ENCODE measurements at regions not wholly inside any gene's neighbourhood (a gene's known extent, or its start where the extent isn't known, plus 50 kb on each side); places are given as distances from the start of the nearest gene placed in this dataset.

GRCh38 chr2:220182790-220183189 is 555.4 kb downstream of the SLC4A3 start:
- Histone ChIP-seq H3K36me3 (no peaks in the 10 kb centered on the region), H3K4me3 (no peak overlapping the region), H3K9me3 (ENCODE audit: low read depth) (no peaks in the 10 kb centered on the region), H3K4me1 (ENCODE audit: low read depth) (no peaks in the 10 kb centered on the region), H3K27ac (no peak overlapping the region), H3K27me3 (no peaks in the 10 kb centered on the region)
- TF ChIP-seq, protein P1, sequence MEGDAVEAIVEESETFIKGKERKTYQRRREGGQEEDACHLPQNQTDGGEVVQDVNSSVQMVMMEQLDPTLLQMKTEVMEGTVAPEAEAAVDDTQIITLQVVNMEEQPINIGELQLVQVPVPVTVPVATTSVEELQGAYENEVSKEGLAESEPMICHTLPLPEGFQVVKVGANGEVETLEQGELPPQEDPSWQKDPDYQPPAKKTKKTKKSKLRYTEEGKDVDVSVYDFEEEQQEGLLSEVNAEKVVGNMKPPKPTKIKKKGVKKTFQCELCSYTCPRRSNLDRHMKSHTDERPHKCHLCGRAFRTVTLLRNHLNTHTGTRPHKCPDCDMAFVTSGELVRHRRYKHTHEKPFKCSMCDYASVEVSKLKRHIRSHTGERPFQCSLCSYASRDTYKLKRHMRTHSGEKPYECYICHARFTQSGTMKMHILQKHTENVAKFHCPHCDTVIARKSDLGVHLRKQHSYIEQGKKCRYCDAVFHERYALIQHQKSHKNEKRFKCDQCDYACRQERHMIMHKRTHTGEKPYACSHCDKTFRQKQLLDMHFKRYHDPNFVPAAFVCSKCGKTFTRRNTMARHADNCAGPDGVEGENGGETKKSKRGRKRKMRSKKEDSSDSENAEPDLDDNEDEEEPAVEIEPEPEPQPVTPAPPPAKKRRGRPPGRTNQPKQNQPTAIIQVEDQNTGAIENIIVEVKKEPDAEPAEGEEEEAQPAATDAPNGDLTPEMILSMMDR (IDR thresholded peaks at IDR 0.05; ENCODE audit: low read depth, low read length) = no peak
- no peak for DNase-seq (ENCODE audit: low read depth in 1 of 2, low spot score in 1 of 2)

- H3K36me3 ChIP-seq = no peaks in the 10 kb centered on the region
- H3K27me3 ChIP-seq = no peaks in the 10 kb centered on the region
- no peak for DNase-seq (ENCODE audit: low read depth in 1 of 2, low spot score in 1 of 2)
- TF ChIP-seq, protein P1 (IDR thresholded peaks at IDR 0.05; ENCODE audit: low read depth, low read length) = no peak
- H3K27ac ChIP-seq = no peak overlapping the region
- no peak overlapping the region for H3K4me3 ChIP-seq
- no peaks in the 10 kb centered on the region for H3K4me1 ChIP-seq (ENCODE audit: low read depth)
- no peaks in the 10 kb centered on the region for H3K9me3 ChIP-seq (ENCODE audit: low read depth)
Observed at GRCh38 chr2:220185766-220186305, 558.4 kb downstream of the SLC4A3 start.

DNA sequence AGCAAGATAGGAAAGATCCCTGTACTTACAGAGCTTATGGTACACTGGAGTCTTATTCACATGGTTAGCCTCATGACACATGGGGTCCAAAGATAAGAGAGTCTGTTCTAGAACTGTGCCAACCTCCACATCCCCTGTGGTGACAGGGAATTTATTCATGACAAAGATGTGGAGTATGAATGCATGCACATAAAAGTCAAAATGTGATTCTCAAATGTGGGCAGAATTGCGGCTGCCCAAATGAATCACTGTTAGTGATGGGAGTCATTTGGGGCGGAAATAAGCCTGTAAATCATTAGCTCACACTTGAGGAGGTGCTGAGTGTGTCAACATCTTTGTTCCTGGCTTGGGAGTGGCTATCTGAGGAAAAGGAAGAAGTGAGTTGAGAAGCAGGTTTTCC is 560.6 kb downstream of the SLC4A3 start:
- Histone ChIP-seq H3K4me1 (ENCODE audit: low read depth) (no peaks in the 10 kb centered on the region), H3K27ac (no peak overlapping the region), H3K4me3 (no peak overlapping the region), H3K36me3 (no peaks in the 10 kb centered on the region), H3K27me3 (no peaks in the 10 kb centered on the region), H3K9me3 (ENCODE audit: low read depth) (no peaks in the 10 kb centered on the region)
- peak in 1 of 2 donors; percentile 45 for DNase-seq (ENCODE audit: low read depth in 1 of 2, low spot score in 1 of 2)
- TF ChIP-seq, protein P1 (IDR thresholded peaks at IDR 0.05; ENCODE audit: low read depth, low read length) = no peak

GRCh38 chr2:220191031-220191430 is 563.6 kb downstream of the SLC4A3 start:
- Histone ChIP-seq H3K27ac (no peak overlapping the region), H3K27me3 (no peaks in the 10 kb centered on the region), H3K9me3 (ENCODE audit: low read depth) (no peaks in the 10 kb centered on the region), H3K4me3 (no peak overlapping the region), H3K4me1 (ENCODE audit: low read depth) (no peaks in the 10 kb centered on the region), H3K36me3 (no peaks in the 10 kb centered on the region)
- TF ChIP-seq, protein P1 (IDR thresholded peaks at IDR 0.05; ENCODE audit: low read depth, low read length) = no peak
- no peak for DNase-seq (ENCODE audit: low read depth in 1 of 2, low spot score in 1 of 2)

DNA sequence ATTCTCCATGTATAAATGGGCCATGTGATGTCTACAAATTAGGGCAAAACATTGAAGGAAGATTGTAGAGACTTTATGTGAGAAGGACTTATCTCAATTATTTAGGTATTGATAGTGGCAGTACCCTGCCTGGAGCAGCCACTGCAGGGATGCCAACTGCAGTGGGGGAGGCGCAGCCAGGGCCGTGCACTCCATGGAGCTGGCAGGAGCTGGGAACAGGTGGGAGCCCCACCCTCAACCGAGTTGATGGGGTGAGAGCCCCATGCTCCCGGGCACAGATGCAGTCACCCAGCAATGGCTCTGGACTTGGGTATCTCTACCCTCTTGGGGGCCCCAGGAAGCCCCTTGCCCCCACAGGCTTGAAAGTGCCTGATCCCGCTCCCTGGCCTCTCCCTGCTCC is 564.3 kb downstream of the SLC4A3 start:
- no peak overlapping the region for H3K4me3 ChIP-seq
- H3K27me3 ChIP-seq = no peaks in the 10 kb centered on the region
- H3K4me1 ChIP-seq (ENCODE audit: low read depth) = no peaks in the 10 kb centered on the region
- no peak for DNase-seq (ENCODE audit: low read depth in 1 of 2, low spot score in 1 of 2)
- H3K27ac ChIP-seq = no peak overlapping the region
- H3K9me3 ChIP-seq (ENCODE audit: low read depth) = no peaks in the 10 kb centered on the region
- TF ChIP-seq, protein P1 (IDR thresholded peaks at IDR 0.05; ENCODE audit: low read depth, low read length) = no peak
- no peaks in the 10 kb centered on the region for H3K36me3 ChIP-seq

All from cardiac muscle cell (in vitro differentiated cells and primary cell).